ENCODE measurements at regions not wholly inside any gene's neighbourhood (a gene's known extent, or its start where the extent isn't known, plus 50 kb on each side); places are given as distances from the start of the nearest gene placed in this dataset.

DNA sequence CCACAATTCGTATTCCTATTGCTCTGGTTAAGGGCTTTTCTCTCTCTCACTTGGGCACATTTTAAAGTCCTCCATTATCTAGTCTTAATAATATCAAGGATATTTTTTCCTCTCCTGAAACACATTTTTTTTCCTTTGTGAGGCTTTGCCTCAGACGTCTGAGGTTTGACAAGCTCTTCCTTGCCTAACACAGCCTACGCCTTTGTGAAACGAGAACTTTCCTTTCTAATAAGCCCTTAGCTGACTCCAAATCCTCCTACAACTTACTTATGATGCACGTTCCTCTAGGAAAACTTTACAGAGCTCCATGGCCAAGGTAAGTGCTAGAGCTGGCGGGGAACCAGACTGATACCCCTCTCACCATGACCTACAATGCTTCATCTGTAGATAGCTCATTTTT, 841.5 kb downstream of the SOCS6 start:
- TF ChIP-seq CBFB (CRISPR knock-in tag; IDR thresholded peaks at IDR 0.05; ENCODE audit: low read depth) (no peak), RELA (CRISPR knock-in tag; IDR thresholded peaks at IDR 0.05; ENCODE audit: borderline replicate concordance) (no peak), ZNF281 (CRISPR knock-in tag; IDR thresholded peaks at IDR 0.05) (no peak), ZNF138 (CRISPR knock-in tag; conservative IDR thresholded peaks at IDR 0.05) (no peak), ELF4 (CRISPR knock-in tag; IDR thresholded peaks at IDR 0.05; ENCODE audit: low read depth) (no peak), TP53 (CRISPR knock-in tag; IDR thresholded peaks at IDR 0.05) (no peak), CREB1 (CRISPR knock-in tag; IDR thresholded peaks at IDR 0.05) (no peak), KAT7 (CRISPR knock-in tag; IDR thresholded peaks at IDR 0.05; ENCODE audit: borderline replicate concordance) (no peak), CTCF (IDR thresholded peaks at IDR 0.05) (no peak), E2F1 (CRISPR knock-in tag; IDR thresholded peaks at IDR 0.05) (no peak), NR1H2 (CRISPR knock-in tag; IDR thresholded peaks at IDR 0.05) (no peak), MXD4 (CRISPR knock-in tag; IDR thresholded peaks at IDR 0.05; ENCODE audit: borderline replicate concordance) (no peak), TEAD4 (CRISPR knock-in tag; IDR thresholded peaks at IDR 0.05) (no peak)
